ENCODE measurements at regions not wholly inside any gene's neighbourhood (a gene's known extent, or its start where the extent isn't known, plus 50 kb on each side); places are given as distances from the start of the nearest gene placed in this dataset.

DNA sequence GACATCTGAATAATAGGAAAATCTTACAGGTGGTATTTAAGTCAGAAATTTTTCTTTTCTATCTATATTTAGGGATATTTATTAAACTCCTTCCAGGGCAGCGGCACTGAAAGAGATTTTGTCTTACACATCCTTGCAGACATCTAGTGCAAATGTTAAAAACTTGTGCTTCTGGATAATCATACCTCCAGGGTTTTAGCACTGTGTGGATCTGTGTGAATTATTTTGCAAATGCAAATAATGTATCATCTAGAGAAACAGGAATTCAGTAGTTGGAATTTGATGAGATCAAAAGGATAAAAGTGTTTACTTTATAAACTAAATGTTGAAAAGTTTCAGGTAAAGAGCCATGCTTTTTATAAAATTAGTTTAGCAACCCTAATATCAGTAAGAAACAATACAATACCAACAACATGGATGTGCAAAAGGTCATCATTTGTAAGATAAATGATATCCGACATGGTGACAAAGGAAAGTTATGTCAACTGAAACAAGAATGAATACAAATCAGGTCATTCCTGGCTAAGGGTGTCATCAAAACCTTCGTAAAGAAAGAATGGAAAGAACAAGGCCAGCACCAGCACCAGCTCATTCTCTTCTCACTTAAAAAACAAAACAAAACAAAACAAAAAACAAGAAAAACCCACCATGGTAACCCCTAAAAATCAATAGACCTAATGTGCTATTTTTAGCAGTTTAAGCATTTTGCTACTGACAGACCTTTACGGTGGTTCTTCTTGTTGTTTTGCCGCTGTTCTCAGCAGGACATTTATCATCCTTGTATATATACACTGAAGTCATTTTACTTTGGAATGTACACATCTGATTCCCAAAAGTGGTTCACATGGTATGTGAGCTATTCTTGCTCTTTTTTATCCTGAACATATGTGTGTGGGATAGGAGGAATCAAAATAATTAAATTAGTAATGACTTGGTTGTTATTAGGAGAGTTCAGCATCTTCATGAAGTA is 219.7 kb upstream of the NDST3 start (continued):
- no peak for TF ChIP-seq SIN3A (IDR thresholded peaks at IDR 0.05; ENCODE audit: low read depth)
- no peak for TF ChIP-seq EZH2 (IDR thresholded peaks at IDR 0.05)
- TF ChIP-seq, protein P1, sequence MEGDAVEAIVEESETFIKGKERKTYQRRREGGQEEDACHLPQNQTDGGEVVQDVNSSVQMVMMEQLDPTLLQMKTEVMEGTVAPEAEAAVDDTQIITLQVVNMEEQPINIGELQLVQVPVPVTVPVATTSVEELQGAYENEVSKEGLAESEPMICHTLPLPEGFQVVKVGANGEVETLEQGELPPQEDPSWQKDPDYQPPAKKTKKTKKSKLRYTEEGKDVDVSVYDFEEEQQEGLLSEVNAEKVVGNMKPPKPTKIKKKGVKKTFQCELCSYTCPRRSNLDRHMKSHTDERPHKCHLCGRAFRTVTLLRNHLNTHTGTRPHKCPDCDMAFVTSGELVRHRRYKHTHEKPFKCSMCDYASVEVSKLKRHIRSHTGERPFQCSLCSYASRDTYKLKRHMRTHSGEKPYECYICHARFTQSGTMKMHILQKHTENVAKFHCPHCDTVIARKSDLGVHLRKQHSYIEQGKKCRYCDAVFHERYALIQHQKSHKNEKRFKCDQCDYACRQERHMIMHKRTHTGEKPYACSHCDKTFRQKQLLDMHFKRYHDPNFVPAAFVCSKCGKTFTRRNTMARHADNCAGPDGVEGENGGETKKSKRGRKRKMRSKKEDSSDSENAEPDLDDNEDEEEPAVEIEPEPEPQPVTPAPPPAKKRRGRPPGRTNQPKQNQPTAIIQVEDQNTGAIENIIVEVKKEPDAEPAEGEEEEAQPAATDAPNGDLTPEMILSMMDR (IDR thresholded peaks at IDR 0.05 in 2 of 3, conservative IDR thresholded peaks at IDR 0.05 in 1 of 3; ENCODE audit: borderline replicate concordance in 1 of 3, insufficient read depth in 1 of 3, low read depth in 2 of 3, low read length in 2 of 3): no peak
- TF ChIP-seq CEBPB (IDR thresholded peaks at IDR 0.05; ENCODE audit: low read depth): no peak
- TF ChIP-seq, protein P2, sequence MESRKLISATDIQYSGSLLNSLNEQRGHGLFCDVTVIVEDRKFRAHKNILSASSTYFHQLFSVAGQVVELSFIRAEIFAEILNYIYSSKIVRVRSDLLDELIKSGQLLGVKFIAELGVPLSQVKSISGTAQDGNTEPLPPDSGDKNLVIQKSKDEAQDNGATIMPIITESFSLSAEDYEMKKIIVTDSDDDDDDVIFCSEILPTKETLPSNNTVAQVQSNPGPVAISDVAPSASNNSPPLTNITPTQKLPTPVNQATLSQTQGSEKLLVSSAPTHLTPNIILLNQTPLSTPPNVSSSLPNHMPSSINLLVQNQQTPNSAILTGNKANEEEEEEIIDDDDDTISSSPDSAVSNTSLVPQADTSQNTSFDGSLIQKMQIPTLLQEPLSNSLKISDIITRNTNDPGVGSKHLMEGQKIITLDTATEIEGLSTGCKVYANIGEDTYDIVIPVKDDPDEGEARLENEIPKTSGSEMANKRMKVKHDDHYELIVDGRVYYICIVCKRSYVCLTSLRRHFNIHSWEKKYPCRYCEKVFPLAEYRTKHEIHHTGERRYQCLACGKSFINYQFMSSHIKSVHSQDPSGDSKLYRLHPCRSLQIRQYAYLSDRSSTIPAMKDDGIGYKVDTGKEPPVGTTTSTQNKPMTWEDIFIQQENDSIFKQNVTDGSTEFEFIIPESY (IDR thresholded peaks at IDR 0.05; ENCODE audit: extremely low read depth, insufficient replicate concordance, low read length): no peak
- TF ChIP-seq EZH2phosphoT487 (IDR thresholded peaks at IDR 0.05; ENCODE audit: borderline replicate concordance): no peak
- TF ChIP-seq, protein P3, sequence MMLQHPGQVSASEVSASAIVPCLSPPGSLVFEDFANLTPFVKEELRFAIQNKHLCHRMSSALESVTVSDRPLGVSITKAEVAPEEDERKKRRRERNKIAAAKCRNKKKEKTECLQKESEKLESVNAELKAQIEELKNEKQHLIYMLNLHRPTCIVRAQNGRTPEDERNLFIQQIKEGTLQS (IDR thresholded peaks at IDR 0.05): no peak
- no peak for TF ChIP-seq EGR1 (IDR thresholded peaks at IDR 0.05; ENCODE audit: low read depth)

DNA sequence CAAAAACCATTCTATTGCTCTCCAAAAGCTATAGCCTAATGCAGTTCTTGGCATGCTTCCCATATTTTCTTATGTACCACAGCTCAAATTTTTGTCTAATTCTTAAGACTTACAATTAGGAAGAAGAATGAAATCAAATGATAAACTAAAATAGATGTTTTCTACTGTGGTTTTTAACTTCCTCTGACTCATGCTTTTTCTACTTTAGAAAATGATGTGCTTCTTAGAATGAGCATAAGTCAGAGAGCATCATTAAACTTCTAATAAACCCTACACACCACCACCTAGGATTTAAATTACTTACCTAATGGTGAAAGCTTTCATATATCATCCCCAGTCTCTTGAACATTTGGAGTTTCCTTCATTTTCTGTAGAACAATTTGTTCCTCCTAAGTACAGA is 217.0 kb upstream of the NDST3 start:
- Histone ChIP-seq H3K27me3 (ENCODE audit: insufficient read depth, low read length) (no peaks in the 10 kb centered on the region), H3K27ac (ENCODE audit: low read depth, low read length) (no peak overlapping the region), H3K79me2 (ENCODE audit: insufficient read depth, low read length) (no peaks in the 10 kb centered on the region), H2AFZ (ENCODE audit: low read depth, low read length, poor library complexity, severe bottlenecking) (no peak overlapping the region), H3K9me2 (ENCODE audit: insufficient read depth) (no peaks in the 10 kb centered on the region), H3K4me2 (ENCODE audit: low read length) (no peak overlapping the region), H3K9me3 (ENCODE audit: control insufficient read depth in 1 of 2, insufficient read depth in 1 of 2, low read depth in 1 of 2, low read length in 2 of 2) (no peaks in the 10 kb centered on the region), H3K4me3 (replicated peaks in 1 of 2; ENCODE audit: low read depth in 1 of 2, low read length in 2 of 2) (no peak overlapping the region), H4K20me1 (ENCODE audit: insufficient read depth) (no peaks in the 10 kb centered on the region), H3K4me1 (ENCODE audit: control insufficient read depth in 1 of 2, insufficient read depth in 2 of 2, low read length in 2 of 2) (no peaks in the 10 kb centered on the region), H3K36me3 (ENCODE audit: control insufficient read depth in 1 of 2, insufficient read depth in 2 of 2, low read length in 2 of 2) (no peaks in the 10 kb centered on the region), H3K9ac (ENCODE audit: low read length) (no peak overlapping the region)
- ChIA-PET POLR2A (no interaction called here), RAD21 (ENCODE audit: low non-redundant PET in 1 of 2, low total read pairs in 2 of 2, uncharacterized antibody in 2 of 2, unreplicated experiment in 2 of 2) (no interaction called here), CTCF (no interaction called here)
- intact Hi-C loops (cut with micrococcal nuclease): no loop called here
- TF ChIP-seq RAD21 (IDR thresholded peaks at IDR 0.05; ENCODE audit: low read depth) (no peak), EZH2 (IDR thresholded peaks at IDR 0.05) (no peak), EZH2phosphoT487 (IDR thresholded peaks at IDR 0.05; ENCODE audit: borderline replicate concordance) (no peak)
- TF ChIP-seq, protein P2 (IDR thresholded peaks at IDR 0.05; ENCODE audit: extremely low read depth, insufficient replicate concordance, low read length): no peak
- BruUV-seq (replicated peaks): no TSS peak
- ATAC-seq (no peak), DNase-seq (ENCODE audit: low read depth, low spot score) (no peak)

Measured in HCT116 (cell line).